ENCODE measurements at regions not wholly inside any gene's neighbourhood (a gene's known extent, or its start where the extent isn't known, plus 50 kb on each side); places are given as distances from the start of the nearest gene placed in this dataset.

DNA sequence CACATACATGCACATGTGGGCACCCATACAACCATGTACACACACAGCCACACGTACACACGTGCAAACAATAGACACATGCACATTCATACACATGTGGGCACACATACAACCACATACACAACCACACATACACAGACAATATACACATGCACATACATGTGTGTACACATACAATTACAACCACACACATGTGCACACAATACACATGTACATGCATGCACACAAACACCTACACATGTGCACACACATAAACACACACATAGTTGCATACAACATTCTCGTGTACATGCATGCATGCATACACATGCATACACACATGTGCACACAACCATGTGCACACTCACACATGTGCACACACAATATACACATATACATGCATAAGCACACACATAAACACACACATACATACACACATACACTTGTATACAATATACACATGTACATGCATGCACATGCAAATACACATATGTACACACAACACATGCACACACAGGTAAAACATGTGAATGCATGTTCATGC lies 118.6 kb upstream of the FRMD4A start:
- TF ChIP-seq, protein P1, sequence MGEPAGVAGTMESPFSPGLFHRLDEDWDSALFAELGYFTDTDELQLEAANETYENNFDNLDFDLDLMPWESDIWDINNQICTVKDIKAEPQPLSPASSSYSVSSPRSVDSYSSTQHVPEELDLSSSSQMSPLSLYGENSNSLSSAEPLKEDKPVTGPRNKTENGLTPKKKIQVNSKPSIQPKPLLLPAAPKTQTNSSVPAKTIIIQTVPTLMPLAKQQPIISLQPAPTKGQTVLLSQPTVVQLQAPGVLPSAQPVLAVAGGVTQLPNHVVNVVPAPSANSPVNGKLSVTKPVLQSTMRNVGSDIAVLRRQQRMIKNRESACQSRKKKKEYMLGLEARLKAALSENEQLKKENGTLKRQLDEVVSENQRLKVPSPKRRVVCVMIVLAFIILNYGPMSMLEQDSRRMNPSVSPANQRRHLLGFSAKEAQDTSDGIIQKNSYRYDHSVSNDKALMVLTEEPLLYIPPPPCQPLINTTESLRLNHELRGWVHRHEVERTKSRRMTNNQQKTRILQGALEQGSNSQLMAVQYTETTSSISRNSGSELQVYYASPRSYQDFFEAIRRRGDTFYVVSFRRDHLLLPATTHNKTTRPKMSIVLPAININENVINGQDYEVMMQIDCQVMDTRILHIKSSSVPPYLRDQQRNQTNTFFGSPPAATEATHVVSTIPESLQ (CRISPR knock-in tag; IDR thresholded peaks at IDR 0.05), result no peak
- TF ChIP-seq, protein P2, sequence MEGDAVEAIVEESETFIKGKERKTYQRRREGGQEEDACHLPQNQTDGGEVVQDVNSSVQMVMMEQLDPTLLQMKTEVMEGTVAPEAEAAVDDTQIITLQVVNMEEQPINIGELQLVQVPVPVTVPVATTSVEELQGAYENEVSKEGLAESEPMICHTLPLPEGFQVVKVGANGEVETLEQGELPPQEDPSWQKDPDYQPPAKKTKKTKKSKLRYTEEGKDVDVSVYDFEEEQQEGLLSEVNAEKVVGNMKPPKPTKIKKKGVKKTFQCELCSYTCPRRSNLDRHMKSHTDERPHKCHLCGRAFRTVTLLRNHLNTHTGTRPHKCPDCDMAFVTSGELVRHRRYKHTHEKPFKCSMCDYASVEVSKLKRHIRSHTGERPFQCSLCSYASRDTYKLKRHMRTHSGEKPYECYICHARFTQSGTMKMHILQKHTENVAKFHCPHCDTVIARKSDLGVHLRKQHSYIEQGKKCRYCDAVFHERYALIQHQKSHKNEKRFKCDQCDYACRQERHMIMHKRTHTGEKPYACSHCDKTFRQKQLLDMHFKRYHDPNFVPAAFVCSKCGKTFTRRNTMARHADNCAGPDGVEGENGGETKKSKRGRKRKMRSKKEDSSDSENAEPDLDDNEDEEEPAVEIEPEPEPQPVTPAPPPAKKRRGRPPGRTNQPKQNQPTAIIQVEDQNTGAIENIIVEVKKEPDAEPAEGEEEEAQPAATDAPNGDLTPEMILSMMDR (IDR thresholded peaks at IDR 0.05), result no peak
- TF ChIP-seq SOX15 (CRISPR knock-in tag; IDR thresholded peaks at IDR 0.05) (no peak), TEAD4 (CRISPR knock-in tag; IDR thresholded peaks at IDR 0.05) (no peak), KAT7 (CRISPR knock-in tag; IDR thresholded peaks at IDR 0.05; ENCODE audit: borderline replicate concordance) (no peak), ZNF416 (CRISPR knock-in tag; IDR thresholded peaks at IDR 0.05) (no peak), SMAD3 (CRISPR knock-in tag; IDR thresholded peaks at IDR 0.05; ENCODE audit: borderline replicate concordance) (no peak), FOXP1 (CRISPR knock-in tag; IDR thresholded peaks at IDR 0.05; ENCODE audit: borderline replicate concordance) (no peak)
- TF ChIP-seq, protein P3, sequence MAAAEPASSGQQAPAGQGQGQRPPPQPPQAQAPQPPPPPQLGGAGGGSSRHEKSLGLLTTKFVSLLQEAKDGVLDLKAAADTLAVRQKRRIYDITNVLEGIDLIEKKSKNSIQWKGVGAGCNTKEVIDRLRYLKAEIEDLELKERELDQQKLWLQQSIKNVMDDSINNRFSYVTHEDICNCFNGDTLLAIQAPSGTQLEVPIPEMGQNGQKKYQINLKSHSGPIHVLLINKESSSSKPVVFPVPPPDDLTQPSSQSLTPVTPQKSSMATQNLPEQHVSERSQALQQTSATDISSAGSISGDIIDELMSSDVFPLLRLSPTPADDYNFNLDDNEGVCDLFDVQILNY (CRISPR knock-in tag; IDR thresholded peaks at IDR 0.05), result no peak
- TF ChIP-seq, protein P4, sequence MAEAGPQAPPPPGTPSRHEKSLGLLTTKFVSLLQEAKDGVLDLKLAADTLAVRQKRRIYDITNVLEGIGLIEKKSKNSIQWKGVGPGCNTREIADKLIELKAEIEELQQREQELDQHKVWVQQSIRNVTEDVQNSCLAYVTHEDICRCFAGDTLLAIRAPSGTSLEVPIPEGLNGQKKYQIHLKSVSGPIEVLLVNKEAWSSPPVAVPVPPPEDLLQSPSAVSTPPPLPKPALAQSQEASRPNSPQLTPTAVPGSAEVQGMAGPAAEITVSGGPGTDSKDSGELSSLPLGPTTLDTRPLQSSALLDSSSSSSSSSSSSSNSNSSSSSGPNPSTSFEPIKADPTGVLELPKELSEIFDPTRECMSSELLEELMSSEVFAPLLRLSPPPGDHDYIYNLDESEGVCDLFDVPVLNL (CRISPR knock-in tag; IDR thresholded peaks at IDR 0.05; ENCODE audit: borderline replicate concordance, low read depth), result no peak
- TF ChIP-seq, protein P5, sequence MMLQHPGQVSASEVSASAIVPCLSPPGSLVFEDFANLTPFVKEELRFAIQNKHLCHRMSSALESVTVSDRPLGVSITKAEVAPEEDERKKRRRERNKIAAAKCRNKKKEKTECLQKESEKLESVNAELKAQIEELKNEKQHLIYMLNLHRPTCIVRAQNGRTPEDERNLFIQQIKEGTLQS (CRISPR knock-in tag; conservative IDR thresholded peaks at IDR 0.05), result no peak
- TF ChIP-seq, protein P6, sequence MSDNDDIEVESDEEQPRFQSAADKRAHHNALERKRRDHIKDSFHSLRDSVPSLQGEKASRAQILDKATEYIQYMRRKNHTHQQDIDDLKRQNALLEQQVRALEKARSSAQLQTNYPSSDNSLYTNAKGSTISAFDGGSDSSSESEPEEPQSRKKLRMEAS (CRISPR knock-in tag; IDR thresholded peaks at IDR 0.05), result no peak

Data from WTC11 (cell line).